IPS-NIHi11 (cell line): ENCODE measurements at regions not wholly inside any gene's neighbourhood (a gene's known extent, or its start where the extent isn't known, plus 50 kb on each side); places are given as distances from the start of the nearest gene placed in this dataset.

Experiments used
- DNase-seq: peaks from one replicate; pipeline ENCODE4 v3.0.0; 2012; ENCODE audit warnings: mixed read lengths, low spot score

DNA sequence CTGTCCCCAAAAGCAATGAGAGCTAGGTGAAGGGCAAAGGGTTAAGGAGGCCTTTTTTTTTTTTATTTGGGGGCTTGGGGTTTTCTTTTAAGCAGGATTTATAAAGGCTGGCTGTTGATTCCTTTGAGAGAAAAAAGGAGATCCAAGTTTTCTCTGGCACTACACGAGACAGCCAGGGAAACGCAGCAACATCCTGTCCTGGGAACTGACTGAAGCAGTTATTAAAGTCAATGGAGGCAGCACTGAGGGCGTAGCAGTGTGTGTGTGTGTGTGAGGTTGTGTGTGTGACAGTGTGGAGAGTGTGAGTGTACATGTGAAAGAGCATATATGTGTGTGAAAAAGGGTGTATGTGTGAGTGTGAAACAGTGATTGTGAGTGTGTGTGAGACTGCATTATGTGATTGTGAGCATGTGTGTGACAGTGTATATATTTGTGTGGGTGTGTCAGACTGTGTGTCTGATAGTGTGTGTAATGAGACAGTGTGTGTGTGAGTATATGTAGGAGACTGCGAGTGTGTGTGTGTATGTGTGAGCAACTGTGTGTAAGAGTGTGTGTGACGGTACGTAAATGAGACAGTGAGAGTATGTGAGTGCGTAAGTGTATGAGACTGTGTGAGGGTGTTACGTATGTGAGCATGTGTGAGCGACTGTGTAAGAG is 65.9 kb upstream of the TIAM1 start:
- no peak for DNase-seq

- no peak for DNase-seq
These were observed 64.4 kb upstream of the TIAM1 start for GRCh38 chr21:31408301-31409088.

DNA sequence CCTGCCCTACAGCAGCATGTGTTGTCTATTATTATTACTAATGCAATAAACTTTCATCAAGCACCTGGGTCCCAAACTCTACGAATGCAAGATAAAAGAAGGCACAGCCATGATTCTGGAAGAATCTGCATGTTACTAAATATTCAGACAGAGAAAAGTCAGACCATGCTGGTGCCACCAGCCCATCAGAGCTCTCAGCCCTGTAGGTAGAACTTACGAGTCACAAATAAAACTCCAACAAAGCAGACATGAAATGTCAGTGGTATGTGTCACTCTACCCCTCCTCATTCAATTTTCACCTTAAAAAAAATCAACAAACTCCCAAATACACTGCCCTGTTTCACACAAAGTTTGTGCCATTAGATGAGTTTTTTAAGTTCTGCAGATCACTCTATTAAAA is 62.4 kb upstream of the TIAM1 start:
- no peak for DNase-seq

GRCh38 chr21:31405604-31406003 is 61.5 kb upstream of the TIAM1 start:
- no peak for DNase-seq

- DNase-seq = no peak
These were observed 59.7 kb upstream of the TIAM1 start for GRCh38 chr21:31403596-31404333.

- no peak for DNase-seq
These were observed 55.5 kb upstream of the TIAM1 start for GRCh38 chr21:31399591-31399990.

DNA sequence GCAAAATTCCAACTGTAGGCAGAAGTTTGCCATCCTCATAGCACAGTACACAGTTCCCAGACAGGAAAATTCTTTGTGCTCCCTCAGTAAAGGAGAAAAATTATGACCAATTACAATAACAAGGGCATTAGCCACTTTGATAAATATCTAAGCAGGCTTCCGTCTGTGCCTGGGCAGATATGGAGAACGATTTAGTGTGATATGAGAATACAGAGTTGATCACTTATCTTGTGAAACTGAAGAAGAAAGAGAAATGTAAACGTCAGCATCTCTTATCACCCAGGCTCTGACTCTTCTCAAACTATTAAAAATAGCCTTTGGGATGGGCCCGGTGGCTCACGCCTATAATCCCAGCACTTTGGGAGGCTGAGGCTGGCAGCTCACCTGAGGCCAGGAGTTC is 54.5 kb upstream of the TIAM1 start:
- DNase-seq = no peak

GRCh38 chr21:31397939-31398338 is 53.9 kb upstream of the TIAM1 start:
- DNase-seq = no peak

DNA sequence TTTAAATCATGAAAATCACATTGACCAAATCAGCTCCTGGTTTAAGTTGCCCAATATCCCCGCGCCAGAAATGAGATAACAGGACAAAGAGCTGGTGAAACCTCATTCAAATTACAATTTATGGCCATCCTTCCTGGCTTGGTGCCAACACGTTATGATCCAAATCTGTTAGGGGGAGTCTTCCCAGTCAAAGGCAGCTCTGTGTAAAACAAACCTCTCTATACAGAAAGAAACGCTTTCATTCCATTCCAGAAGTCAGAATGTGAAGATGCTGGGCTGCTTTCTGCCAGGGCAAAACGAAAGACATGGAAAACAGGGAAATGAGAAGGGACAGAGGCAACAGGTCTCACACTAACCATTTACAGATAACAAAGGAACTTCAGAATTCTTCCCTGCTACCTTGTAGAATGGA is 53.5 kb upstream of the TIAM1 start:
- DNase-seq = no peak

DNA sequence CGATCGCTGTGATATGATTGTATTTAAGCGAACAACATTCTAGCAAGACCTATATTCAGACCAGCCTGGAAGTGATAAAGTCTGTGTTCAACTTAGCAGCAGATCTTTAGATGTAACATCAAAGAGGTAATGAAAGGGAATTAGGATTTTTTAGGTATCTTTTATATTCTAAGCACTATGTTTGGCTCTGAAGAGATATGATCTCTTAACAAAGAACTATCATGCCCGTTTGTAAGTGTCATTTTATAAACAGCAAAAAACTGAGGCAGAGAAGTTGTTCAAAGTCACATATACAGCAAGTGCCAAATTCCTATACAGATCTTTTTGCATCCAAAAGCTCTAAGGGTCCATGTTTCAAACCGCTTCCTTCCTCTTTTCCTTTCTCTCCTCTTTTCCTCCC is 53.0 kb upstream of the TIAM1 start:
- no peak for DNase-seq

DNA sequence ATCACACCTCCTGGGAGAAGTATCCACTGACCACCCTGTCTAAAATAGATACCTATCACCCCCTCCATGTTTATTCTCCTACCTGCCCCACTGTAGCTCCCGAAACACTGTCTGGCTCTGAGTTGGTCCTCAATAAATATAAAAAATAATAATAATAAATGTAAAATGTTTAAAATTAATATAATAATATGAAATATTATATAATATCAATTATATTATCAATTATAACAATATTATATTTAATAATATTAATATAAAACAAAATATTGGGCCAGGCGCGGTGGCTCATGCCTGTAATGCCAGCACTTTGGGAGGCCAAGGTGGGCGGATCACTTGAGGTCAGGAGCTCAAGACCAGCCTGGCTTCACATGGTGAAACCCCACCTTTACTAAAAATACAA is 52.3 kb upstream of the TIAM1 start:
- no peak for DNase-seq

GRCh38 chr21:31395791-31396190 is 51.7 kb upstream of the TIAM1 start:
- no peak for DNase-seq

GRCh38 chr21:31395268-31395667 is 51.2 kb upstream of the TIAM1 start:
- no peak for DNase-seq

- DNase-seq = no peak
These were observed 50.2 kb upstream of the TIAM1 start for GRCh38 chr21:31394309-31394708.
